DMS 273 (cell line): ENCODE measurements at regions not wholly inside any gene's neighbourhood (a gene's known extent, or its start where the extent isn't known, plus 50 kb on each side); places are given as distances from the start of the nearest gene placed in this dataset.
"Not testable (repeated sequence)": the region's sequence is repeated elsewhere in the genome, so short reads cannot be mapped to it uniquely, and the experiment has no call there.

ENCODE experiments used
- DNase-seq: peaks from one replicate; lab custom pipeline; 2025; ENCODE audit not compliant: unreplicated experiment; lab: John Stamatoyannopoulos, UW

DNA sequence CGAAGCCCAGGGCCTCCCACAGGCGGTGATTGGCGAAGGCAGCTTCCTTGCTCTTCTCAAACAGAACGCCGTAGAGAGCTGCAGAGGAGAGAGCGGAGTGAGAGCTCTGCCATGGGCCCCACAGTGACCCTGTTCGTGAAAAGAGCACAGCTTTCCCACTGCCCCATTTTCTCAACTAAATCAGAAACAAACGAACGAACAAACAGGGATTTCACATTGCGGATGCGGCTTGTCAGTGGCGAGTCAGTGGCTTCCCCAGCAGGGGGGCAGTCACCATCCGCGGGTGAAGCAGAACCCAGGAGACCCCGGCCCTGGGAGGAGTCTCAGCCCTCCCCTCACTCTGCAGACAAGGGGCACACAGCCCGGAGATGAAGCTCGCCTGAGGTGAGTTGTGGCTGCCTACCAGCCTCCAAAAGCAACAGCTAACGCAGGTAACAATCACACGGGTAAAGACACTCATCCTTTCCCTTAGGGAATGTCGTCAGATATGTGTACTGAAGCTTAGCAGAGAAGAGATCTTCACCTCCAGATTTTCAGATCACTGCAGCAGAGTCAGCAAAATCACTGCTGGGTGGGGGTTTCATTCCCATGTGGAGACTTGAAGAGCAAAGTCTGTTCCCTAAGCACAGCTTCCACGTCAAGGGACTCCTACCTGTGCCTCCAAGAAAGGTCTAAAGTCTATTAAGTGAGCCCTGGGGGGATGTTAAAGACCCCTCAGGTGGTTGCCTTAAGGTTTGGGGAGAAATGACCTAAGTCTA is 51.2 kb upstream of the GPR31 start:
- DNase-seq, result no peak

DNA sequence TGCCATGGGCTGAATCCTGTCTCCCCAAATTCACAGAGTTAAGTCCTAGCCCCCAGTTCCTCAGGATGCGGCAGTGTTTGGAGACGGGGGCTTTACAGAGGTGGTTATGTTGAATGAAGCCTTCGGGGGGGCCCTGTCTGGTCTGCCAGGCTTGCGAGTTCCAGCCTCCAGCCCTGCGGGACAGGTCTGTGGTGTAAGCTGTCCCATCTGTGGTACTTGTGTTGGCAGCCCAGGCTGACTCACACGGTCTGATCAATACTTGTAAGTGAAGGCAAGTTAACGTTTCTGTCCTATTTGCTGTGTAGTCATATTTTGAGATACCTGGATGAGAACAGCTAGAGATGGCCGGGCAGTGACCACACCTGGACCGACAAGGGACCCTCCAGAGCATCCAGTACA is 51.8 kb upstream of the GPR31 start:
- no peak for DNase-seq

DNA sequence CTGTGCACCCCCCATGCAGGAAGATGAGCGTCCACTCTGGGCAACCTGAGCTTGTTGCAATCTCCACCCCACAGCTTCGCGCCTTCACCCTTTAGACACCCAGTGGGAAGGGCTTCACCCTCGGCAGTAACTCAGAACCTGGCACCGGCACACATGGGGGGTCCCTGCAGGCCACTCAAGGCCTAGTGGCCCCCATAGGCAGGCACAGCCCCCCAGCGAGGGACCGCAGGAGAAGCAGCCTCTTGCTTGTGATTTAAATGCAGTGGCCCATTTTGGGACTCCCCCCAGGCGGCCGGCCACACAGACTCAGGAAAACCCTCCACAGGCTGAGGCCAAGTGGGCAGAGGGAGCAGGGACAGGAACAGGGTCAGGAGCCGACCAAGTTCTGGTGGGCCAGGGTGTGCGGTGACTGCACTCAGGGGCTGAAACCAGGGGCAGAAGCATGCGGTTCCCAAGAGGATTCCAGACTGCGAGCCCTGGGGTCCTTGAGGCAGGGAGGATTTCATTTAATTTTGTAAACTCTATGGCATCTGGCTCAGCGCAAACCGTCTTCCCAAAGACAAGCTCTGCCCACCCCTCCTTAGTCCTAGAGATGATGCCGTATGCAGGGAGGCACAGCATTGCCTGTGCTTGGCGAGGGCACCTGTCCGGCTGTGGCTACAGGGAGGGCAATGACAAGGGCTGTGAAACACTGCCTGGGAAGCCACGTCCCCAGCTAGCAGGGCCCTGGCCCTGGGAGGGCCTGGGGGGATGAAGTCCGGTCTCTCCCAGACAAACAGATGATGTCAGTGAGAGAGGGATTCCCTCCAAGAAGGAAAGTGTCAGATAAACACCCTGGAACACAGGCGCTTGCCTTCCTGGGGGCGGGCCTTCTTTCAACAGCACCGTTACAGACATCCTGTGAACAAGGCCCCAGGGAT is 52.9 kb upstream of the GPR31 start:
- DNase-seq, result no peak

DNA sequence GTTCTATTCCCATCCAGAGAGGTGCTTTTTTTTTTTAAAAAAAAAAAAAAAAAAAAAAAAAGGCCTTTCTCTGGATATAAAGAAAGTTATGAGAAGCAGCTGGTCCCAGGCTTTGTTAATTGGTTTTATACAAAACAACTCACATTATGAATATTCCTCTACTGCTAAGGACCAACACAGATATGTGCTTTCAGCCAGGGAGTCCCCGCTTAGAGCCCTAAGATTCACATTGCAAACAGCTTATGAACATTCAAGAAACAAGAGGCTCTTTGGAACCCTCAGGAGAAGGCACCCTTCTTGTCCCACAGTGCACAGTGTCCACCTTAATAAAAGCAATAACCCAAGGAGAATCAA is 53.5 kb upstream of the GPR31 start:
- DNase-seq, result no peak

DNA sequence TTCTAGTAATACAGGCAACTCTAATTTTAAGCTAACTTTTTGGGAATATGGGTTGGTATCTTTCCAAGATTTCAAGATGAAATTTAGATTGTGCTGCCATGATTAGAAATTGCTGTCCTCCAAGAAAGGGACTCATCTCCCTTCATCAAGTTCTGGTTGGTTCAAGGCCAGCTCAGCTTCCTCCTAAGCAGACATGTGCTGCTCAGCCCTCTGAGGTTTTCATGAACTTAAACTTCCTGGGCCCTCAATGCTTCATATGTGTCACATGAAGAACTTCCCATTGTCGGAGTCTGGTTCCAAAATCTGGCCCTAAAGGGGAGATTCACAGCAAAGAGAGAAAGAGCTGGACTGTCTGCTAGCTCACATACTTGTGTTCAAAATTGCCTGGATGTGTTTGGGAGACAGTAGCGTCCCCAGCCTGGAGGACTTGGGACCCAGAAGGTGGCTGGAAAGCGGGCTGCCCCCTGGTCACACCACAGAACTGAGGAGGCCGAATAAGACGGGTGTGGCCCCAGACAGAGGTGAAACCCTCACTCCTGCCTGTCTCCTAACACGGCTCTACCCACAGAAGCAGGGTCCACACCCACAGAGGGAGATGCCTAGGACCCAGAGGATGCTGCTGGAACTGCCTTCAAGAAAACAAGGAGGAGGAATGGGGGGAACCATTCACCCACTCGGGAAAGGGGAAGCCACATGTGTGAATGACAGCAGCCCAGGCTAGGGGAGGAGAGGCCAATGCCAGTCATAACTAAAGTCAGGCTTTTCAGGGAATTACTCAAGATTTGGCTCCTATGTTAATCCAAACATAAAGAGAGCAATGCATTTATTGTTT is 54.3 kb upstream of the GPR31 start:
- no peak for DNase-seq

DNA sequence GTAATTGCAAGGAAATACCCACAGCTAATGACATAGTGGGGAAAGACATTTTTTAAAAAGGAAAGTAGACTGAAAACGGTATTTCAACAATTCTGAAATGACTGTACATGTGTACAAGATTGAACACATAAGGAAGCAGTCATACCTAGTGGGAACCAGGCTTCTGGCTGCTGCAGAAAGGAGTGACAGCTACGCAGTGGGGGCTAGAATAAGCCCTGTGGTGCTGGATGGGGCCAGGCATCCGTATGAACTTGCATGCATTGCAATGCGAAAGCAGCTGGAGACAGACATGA is 54.9 kb upstream of the GPR31 start:
- no peak for DNase-seq

DNA sequence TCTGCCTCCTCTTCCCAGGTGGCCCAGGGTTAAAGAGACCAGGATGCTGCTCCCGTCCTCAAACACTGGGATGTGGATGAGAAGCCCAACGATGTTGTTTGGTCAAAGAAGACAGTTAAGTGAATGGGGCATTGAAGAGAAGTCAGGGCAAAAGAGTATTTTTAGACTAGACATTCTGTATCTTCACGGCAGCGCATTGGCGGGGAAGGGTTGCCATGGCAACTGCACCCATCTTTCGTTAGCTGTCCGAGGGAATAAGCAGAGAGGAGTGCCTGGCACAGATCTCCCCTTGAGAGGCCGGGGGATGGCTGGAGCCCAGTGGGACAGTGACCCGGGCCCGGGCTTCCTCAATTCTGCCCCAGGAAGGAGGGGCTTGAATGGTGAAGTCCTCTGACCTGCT is 56.4 kb upstream of the GPR31 start:
- DNase-seq, result peak; percentile 20

DNA sequence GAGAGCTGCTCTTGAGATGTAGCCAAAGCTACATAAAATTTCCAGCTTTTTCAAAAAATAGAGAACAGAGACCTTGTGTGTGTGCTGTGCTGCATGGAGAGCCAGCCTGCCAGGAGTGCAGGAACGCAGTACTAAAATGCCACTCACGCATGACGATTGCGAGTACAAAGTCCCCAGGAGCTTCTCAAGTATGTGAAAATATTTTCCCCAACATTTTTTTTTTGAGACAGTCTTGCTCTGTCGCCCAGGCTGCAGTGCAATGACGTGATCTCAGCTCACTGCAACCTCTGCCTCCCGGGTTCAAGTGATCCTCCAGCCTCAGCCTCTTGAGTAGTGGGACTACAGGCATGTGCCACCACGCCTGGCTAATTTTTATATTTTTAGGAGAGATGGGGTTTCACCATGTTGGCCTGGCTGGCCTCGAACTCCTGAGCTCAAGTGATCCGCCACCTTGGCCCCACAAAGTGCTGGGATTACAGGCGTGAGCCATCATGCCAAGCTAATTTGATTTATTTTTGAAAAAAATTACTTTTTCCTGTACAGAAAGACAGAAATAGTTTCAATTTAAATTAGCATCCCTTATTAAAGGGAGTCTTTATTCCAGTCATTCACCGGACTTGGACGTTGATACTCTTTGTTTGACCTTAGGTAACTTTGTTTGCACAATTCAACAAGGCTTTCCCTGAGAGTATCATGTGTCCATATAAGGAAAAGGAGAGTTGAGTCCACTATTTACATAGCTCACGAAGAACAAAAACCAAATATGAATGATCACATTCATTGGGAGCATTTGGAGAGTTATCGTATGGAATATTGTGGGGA is 57.9 kb upstream of the GPR31 start:
- DNase-seq, result not testable (repeated sequence)

DNA sequence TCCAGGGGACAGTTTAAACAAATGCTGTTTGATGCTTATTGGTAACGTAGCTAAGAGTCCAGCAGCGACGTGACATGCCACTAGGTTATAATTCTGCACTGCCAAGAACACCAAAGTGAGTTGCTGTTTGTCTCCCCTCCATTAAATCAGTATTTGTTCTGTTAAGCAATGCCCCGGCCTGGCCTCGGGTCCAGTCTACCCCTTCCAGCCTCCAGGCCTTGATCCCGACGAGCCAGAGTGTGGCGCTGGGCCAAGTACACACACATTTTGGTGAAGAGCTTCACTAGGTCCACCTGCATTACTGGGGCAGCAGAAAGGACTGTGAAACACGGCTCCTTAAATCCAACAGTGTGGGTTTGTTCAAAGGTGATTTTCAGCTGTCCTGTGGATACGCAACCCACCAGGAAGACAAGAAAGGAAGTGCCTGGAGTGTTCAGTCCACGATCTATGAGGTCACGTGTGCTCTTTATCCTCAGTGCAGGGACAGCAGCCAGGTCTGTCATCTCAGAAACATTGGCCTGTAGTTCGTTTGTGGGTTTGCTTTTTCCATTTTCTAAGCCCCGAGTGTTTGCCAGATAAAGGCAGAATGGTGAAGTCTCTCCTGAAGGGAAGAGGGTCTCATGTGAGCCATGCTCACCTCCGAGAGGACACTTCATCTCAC is 58.7 kb upstream of the GPR31 start:
- DNase-seq, result not testable (repeated sequence)

DNA sequence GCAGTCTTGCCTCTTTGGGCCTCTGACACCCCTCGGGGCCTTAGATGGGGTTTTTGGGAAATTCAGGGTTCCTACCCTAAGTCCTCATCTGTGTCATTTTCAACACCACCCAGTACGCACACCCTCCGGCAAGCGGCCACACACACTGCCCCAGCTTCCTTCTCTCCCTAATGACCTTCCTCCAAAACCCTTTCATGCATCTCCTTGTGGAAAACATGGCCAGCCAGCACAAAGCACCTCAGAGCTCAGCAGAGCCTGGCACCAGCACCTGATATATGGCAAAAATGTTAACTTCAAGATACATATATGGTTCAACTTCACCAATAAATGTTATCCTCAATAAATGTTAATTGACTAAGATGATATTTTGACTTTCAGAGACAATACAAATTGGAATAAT is 59.3 kb upstream of the GPR31 start:
- not testable (repeated sequence) for DNase-seq

DNA sequence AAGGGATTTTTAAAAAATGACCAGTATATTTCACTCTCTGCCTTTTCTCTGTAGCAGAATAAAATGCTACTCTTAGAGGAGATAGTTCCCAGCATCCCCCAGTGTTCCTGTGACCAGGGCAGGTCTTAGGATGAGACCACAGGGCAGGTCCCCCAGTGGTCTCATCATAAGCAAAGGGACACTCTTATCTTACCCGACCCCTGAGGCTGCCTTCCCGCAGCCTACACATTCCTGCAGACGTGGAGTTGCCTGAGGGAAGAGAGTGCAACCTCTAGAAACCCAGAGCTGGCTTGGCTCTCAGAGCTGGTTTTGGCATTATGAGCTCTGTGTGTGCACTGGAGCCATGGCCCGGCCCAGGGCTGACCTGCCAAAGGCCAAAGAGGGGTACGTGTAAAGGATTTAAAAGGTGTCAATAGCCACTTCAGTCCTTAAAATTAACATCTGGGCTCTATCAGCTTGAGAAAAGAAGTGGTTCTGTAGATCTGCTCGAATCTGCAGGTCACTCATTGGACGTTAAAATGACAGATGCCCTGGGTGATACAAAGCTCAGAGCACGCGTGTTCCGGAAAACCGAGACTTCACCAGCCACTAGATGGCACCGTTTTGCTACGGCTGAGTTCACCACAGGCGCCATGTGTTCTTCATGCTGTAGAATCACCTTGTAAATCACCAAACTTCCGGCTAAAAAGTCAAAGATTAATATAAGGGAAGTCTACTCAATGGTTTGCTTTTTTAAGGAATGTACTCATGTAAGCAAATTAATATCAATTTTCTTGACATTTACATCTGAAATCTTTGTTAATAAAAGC is 60.4 kb upstream of the GPR31 start:
- peak; percentile 68 for DNase-seq

DNA sequence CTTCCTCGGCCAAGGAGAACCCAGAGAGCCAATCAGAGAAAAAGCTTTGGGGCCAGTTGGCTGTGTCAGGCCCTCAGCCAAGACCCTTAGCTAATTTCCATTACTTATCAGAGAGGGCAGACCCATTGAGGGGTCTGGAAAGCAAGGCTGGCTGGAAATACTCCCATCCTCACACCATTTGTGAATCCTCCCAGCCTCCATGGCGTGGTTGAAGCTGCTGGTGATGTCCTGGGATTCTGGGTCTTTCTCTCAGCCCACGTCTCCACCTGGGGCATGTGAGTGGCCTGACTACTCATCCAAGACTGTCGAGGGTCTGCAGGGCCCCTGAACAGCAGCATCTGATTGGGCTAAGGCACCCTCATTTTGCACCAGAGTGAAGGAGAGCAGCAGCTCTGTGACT is 61.3 kb upstream of the GPR31 start:
- DNase-seq, result not testable (repeated sequence)

DNA sequence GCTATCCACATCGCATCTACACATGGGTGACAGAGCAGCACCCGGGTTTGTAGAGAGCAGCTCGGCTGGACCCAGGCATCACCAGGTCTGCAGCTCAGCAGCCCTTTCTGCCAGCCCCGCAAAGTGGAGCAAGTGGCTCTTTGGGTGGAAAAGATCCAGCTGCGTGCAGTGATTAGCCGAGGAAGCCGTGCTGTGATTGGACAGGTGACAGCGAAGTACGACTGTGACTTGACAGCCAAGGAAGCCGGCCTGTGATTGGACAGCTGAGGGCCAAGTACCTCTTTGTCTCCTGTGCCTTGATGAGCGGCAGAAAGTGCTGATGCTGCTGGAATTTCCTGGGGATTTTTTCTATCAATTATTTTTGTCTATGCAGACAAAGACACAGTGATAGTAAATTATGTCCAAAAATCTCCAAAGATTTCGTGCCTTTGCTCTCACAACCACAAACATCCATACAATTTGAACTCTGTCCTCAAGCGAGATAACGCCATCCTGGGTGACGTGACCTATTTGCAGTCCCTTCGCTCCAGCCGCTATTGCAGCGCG is 62.3 kb upstream of the GPR31 start:
- DNase-seq, result no peak

DNA sequence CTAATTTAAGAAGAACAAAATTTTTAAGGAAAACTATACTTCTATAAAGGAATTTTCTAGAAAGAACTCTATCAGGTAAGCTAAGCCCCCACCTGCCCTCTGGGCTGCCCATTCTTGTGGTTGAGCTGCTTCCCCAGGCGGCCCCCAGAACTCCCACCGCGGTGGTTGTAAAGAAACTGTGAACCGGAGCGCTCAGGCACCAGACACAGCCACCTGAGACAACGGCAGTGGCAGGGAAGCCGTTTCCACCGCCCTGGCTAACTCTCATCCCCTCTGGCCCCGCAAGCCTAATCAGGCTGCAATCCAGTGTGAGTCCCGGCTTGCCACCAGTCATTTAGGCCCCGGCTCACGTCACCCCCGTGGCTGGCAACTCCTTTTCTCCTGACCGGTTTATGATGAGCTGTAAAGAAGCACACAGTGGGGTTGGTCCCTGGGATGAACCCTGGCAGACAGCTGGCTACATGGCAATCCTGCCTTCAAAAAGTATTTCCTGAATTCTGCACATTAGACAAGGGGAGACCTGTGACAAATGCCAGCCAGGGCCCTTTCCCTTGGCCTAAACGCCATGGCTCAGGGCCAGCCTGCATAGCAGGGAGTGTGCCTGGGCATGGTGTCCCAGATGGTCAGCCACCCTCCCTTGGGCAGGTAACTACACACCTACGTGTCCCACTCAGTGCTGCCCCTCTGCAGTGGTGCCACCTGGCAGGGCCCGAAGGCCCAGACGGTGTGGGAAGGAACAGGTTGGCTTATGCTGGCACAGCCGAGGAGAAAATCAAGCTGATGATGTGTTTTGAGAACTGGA is 63.8 kb upstream of the GPR31 start:
- no peak for DNase-seq

DNA sequence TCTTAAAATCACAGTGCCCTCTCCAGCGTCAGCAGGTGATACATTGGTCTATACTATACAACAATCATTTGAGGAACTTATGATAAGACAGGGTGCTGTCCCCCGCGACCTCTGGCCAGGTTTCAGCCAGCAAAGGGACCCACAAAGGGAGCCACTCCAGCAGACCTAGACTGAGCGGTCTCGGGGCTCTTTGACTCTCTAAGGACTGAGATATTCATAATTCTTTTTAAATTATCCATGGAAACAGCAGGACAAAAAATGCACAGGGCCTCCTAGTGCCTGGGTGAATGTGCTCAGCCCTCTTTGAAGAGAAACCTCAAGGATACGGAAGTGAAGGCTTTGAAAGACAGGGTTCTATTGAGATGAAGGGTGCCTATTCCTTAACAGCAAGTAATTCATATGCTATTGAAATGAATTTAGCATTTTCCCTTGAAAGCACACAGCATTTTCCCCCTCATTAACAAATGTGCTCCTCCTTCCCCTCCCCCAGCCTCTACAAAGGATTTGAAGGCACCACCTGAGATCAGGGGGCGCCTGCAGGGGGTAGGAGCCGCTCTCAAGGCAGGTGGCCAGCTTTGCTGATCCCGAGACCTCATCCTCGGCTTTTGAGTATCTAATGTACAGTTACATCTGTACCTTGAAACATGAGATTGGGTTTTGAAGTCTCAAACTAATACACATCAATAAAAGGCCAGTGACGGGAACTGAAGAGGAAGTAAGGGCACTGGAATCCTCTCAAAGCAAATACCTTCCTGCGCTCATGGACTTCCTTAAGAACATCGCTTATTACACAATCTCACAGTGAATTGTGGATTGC is 65.3 kb upstream of the UNC93A start:
- not testable (repeated sequence) for DNase-seq

DNA sequence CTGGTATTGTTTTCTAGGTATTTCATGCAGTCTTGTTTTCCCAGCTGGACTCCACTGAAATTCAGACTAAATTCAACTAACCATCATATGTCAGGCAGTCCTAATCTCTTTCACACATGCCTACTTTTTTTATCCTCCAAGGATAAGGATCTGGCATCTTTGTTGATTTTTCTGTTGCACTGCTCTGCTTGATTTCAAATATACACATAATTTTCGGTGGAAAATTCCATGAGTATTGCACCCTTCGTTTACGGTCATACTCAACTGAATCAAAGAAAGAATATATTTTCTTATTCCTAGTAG is 64.8 kb upstream of the UNC93A start:
- DNase-seq, result no peak

DNA sequence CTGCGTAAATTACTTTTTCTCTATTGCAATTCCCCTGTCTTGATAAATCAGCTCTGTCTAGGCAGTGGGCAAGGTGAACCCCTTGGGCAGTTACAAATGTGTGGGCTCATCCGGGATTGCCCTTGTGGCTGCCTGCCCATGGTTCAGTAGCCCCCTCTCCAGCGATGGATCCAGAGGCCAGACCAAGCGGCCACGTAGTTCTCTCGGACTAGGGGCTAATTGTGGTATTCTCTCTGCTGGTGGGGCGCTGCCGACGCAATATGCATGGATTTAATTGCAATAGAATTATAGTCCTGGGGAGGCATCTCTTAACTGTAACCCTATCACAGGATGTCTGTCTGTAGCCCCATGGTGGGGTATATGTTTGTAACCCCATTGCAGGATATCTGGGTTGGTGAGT is 64.3 kb upstream of the UNC93A start:
- DNase-seq, result no peak

DNA sequence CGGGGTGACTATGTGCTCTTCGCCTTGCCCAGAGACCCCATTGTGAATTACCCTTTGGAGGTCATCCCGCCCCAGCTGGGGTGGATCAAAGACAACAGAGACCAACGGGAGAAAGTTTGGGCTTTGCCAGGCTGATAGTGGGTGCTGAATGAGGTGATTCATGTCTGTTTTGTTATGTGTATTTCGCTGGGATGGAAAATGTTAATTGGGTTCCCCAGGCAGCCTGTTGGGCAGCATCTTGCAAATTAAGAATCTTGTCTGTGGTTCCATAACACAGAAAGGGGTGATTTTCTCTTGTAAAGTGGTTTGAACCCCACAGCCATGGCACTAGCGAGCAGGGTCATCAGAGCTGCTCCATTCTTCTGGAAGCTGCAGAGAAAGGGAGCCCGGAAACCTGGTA is 63.1 kb upstream of the UNC93A start:
- no peak for DNase-seq
